Thyroid gland (tissue), 4 donors: ENCODE measurements at regions not wholly inside any gene's neighbourhood (a gene's known extent, or its start where the extent isn't known, plus 50 kb on each side); places are given as distances from the start of the nearest gene placed in this dataset.

Source experiments
- DNase-seq, 2 donors: peaks; one replicate each; pipeline ENCODE4 v3.0.0-alpha.2; 2019
- H3K27ac ChIP-seq, 3 donors: fragments of 200-600 bp; sonication (generic); 1 replicate in 2 of 3; 2 replicates in 1 of 3; pipeline ENCODE4 v1.5.1; 2016 to 2019; ENCODE audit warnings: mild to moderate bottlenecking in 1 of 3, moderate library complexity in 1 of 3
- H3K27me3 ChIP-seq: fragments of 200-600 bp; sonication (generic); one replicate; pipeline ENCODE4 v1.5.1; 2019
- H3K36me3 ChIP-seq, 2 donors: fragments of 200-600 bp; sonication (generic); one replicate each; pipeline ENCODE4 v1.5.1; 2016 to 2019
- H3K4me1 ChIP-seq, 2 donors: fragments of 200-600 bp; sonication (generic); one replicate each; pipeline ENCODE4 v1.5.1; 2017 to 2019
- H3K4me3 ChIP-seq, 3 donors: fragments of 200-600 bp; sonication (generic); replicated peaks in 1 of 3; 1 replicate in 2 of 3; 2 replicates in 1 of 3; pipeline ENCODE4 v1.5.1; 2016; ENCODE audit warnings: mild to moderate bottlenecking in 1 of 3
- H3K9me3 ChIP-seq: fragments of 200-600 bp; sonication (generic); one replicate; pipeline ENCODE4 v1.5.1; 2017
- CTCF ChIP-seq, 6 experiments: fragments of 200-600 bp in 3 of 6; fragments of 450-650 bp in 3 of 6; sonication (generic) in 3 of 6; IDR thresholded peaks; one replicate each; pipeline ENCODE4 v1.5.1; 2016 to 2019; ENCODE audit warnings: antibody characterized with exemption in 6 of 6, mild to moderate bottlenecking in 2 of 6, inconsistent platforms in 1 of 6, moderate library complexity in 1 of 6
- POLR2A ChIP-seq, 2 donors: fragments of 450-650 bp; IDR thresholded peaks; one replicate each; pipeline ENCODE4 v1.6.1; 2017; ENCODE audit warnings: antibody characterized with exemption in 2 of 2, mild to moderate bottlenecking in 2 of 2, moderate library complexity in 1 of 2
- WGBS, 2 donors: methylation state at CpG; one replicate each; pipeline ENCODE4 v1.1.5; 2017; 5-methylcytosine and 5-hydroxymethylcytosine counted together
- intact Hi-C: fragments of 100-400 bp; cut with DNase I; formaldehyde crosslinking; loops from one replicate; pipeline ENCODE4 v1.15.1; 2023

GRCh38 chr4:185919107-185919506 is 107.1 kb upstream of the SORBS2 start:
- Histone ChIP-seq H3K36me3 (no peaks in the 10 kb centered on the region), H3K4me3 (no peak overlapping the region), H3K27ac (no peak overlapping the region), H3K27me3 (no peaks in the 10 kb centered on the region), H3K9me3 (no peaks in the 10 kb centered on the region), H3K4me1 (peaks cover 0 to 3% of the 10 kb centered on the region in 2 donors)
- WGBS, 2 donors, result 88 to 93% methylated on average over 4 of the region's 4 CpGs
- intact Hi-C loops, result no loop called here
- no peak for DNase-seq
- TF ChIP-seq CTCF (IDR thresholded peaks at IDR 0.05) (no peak), POLR2A (IDR thresholded peaks at IDR 0.05) (no peak)

GRCh38 chr4:185920171-185920570 is 108.2 kb upstream of the SORBS2 start:
- TF ChIP-seq POLR2A (IDR thresholded peaks at IDR 0.05) (no peak), CTCF (IDR thresholded peaks at IDR 0.05) (no peak)
- intact Hi-C loops, result no loop called here
- H3K4me3 ChIP-seq, result no peak overlapping the region
- no peaks in the 10 kb centered on the region for H3K27me3 ChIP-seq
- H3K36me3 ChIP-seq, result no peaks in the 10 kb centered on the region
- H3K9me3 ChIP-seq, result no peaks in the 10 kb centered on the region
- no peak overlapping the region for H3K27ac ChIP-seq
- WGBS, 2 donors, result 77 to 88% methylated on average over 6 of the region's 6 CpGs
- peaks cover 0 to 3% of the 10 kb centered on the region in 2 donors for H3K4me1 ChIP-seq
- no peak for DNase-seq

- no peaks in the 10 kb centered on the region for H3K9me3 ChIP-seq
- no peaks in the 10 kb centered on the region for H3K27me3 ChIP-seq
- no peak overlapping the region for H3K4me3 ChIP-seq
- no peak for DNase-seq
- no peak overlapping the region for H3K27ac ChIP-seq
- no peak for TF ChIP-seq POLR2A (IDR thresholded peaks at IDR 0.05)
- no peak for TF ChIP-seq CTCF (IDR thresholded peaks at IDR 0.05)
- H3K4me1 ChIP-seq, result peaks cover 0 to 3% of the 10 kb centered on the region in 2 donors
- intact Hi-C loops, result no loop called here
- WGBS, 2 donors, result 81 to 87% methylated on average over 10 of the region's 10 CpGs
- H3K36me3 ChIP-seq, result no peaks in the 10 kb centered on the region
These were observed 108.8 kb upstream of the SORBS2 start for GRCh38 chr4:185920691-185921260.

GRCh38 chr4:185921583-185922555 is 109.9 kb upstream of the SORBS2 start:
- H3K4me3 ChIP-seq, result no peak overlapping the region
- no peaks in the 10 kb centered on the region for H3K27me3 ChIP-seq
- no peak overlapping the region for H3K27ac ChIP-seq
- no peak for DNase-seq
- intact Hi-C loops, result no loop called here
- H3K9me3 ChIP-seq, result no peaks in the 10 kb centered on the region
- peaks cover 0 to 3% of the 10 kb centered on the region in 2 donors for H3K4me1 ChIP-seq
- WGBS, 2 donors, result 54 to 55% methylated on average over 9 of the region's 9 CpGs
- TF ChIP-seq POLR2A (IDR thresholded peaks at IDR 0.05) (no peak), CTCF (IDR thresholded peaks at IDR 0.05) (no peak)
- no peaks in the 10 kb centered on the region for H3K36me3 ChIP-seq
